ENCODE measurements at regions not wholly inside any gene's neighbourhood (a gene's known extent, or its start where the extent isn't known, plus 50 kb on each side); places are given as distances from the start of the nearest gene placed in this dataset.
A peak's percentile ranks its signal among the peaks of the same experiment; 100 is the strongest.

DNA sequence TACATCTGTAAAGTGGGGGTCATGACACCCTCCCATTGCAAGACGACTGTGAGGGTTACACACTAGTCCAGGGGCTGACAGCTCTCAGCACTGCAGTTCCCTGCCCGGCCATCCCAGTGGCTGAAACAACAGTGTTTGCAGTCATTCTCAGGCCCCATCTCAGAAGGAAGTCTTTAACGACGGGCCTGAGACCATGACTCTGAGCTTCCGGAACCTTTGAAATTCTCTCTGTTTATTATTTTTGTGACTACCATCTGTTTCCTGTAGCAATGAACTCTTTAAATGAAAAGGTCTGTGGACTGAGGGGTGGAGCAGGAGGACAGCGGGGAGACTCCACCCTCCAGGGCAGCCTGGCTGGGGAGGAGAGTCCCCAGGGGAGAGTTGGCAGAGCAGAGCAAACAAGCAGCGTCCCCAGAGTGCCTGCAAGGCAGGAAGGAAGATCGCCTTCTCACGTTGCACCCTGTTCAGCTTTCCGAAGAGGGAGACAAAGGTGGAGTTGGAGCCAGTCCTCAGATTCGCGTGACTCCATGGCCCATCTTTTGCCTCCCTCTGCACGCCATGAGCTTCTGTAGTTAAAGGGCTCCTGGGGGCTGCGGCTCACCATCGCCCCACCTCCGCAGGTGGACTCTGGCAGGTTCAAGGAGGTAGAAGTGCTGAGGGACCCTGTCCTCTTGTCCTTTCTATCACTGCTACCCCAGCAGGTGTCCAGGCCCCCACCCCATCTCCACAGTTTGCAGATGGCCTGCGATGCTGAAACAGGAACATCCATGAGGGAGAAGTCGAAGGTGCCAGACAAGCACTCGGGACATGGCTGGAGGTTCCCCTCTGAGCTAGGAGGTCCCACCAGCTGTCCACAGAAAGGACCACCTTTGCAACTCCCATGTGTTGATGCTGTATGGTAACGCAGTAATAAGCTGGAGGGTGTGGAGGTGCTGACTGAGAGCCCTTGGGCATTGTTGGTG lies 525.8 kb upstream of the PROK2 start:
- no peak overlapping the region for H3K4me3 ChIP-seq (ENCODE audit: low read length)
- H3K27me3 ChIP-seq (ENCODE audit: control insufficient read depth, insufficient read depth, low read length), result no peaks in the 10 kb centered on the region
- H3K9me3 ChIP-seq (ENCODE audit: control insufficient read depth, low read depth, low read length), result no peaks in the 10 kb centered on the region
- DNase-seq, result peak; percentile 45 to 71
- no peak overlapping the region for H3K27ac ChIP-seq (ENCODE audit: low read length)
- no CpG with 5 or more reads among the region's 20 CpGs for WGBS (ENCODE audit: insufficient coverage, low lambda C conversion rate)
- H3K36me3 ChIP-seq (ENCODE audit: control insufficient read depth, insufficient read depth, low read length), result no peaks in the 10 kb centered on the region
- peaks cover 10% of the 10 kb centered on the region for H3K4me1 ChIP-seq (ENCODE audit: control insufficient read depth, insufficient read depth, low read length)

DNA sequence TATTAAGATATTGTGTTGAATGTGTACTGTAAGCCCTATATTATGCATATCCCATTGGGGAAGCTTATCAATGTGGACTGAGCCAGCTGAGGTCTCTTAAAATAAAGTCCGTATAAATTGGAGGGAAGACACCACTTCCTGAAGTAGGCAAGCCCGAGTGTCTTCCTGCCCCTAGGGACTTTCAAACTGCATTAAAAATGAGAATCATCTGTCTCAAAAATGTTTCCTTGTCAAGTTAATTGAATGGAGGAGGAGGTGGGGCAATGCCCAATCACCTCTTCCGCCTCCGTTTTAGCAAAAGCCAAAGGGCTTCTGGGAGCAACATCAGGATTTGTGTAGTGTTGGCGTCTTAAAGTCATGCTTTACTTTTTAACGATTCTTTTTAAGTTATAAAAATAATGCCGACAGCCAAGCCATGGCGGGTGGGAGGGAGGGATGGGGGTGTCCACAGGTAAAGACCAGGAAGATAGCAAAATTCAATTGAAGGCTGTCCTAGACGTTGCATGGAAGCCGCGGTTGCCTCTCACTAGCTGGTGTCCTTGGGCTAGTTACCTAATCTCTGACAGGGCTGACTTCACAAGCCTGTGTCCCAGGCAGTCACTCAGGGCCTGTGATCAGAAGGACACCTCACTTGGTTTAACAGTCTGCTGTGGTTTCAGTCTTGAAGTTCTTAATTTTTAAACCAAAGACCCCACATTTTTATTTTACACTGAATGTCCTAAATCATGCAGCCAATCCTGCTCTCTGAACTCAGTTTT lies 524.9 kb upstream of the PROK2 start:
- Histone ChIP-seq H3K4me1 (ENCODE audit: control insufficient read depth, insufficient read depth, low read length) (peaks cover 10% of the 10 kb centered on the region), H3K27me3 (ENCODE audit: control insufficient read depth, insufficient read depth, low read length) (peaks cover 3% of the 10 kb centered on the region), H3K4me3 (ENCODE audit: low read length) (no peak overlapping the region), H3K9me3 (ENCODE audit: control insufficient read depth, low read depth, low read length) (no peaks in the 10 kb centered on the region), H3K27ac (ENCODE audit: low read length) (no peak overlapping the region), H3K36me3 (ENCODE audit: control insufficient read depth, insufficient read depth, low read length) (no peaks in the 10 kb centered on the region)
- DNase-seq, result no peak
- WGBS (ENCODE audit: insufficient coverage, low lambda C conversion rate), result 80% methylated on average over 2 of the region's 11 CpGs

DNA sequence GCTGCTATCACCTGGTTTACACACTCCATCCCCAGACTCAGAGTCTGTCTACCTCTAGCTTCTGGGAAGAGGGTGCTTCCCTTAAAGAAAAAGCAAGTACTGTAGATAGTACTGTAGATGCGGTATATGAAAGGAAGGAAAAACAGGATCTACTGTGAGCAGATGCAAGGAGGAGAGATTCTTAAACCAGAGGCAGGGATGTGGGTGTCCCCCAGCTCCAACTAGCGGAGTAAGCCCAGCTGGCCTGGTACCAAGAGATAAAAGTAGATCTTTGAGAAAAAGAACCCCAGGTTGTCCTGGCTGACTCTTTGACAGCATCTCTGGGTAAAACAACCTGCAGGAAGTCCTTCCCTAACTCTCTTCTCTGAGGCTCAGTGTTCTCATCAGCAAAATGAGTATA lies 523.7 kb upstream of the PROK2 start:
- WGBS (ENCODE audit: insufficient coverage, low lambda C conversion rate), result 80% methylated on average over 1 of the region's 2 CpGs
- no peak for DNase-seq
- H3K9me3 ChIP-seq (ENCODE audit: control insufficient read depth, low read depth, low read length), result no peaks in the 10 kb centered on the region
- peaks cover 5% of the 10 kb centered on the region for H3K27me3 ChIP-seq (ENCODE audit: control insufficient read depth, insufficient read depth, low read length)
- H3K27ac ChIP-seq (ENCODE audit: low read length), result no peak overlapping the region
- H3K4me1 ChIP-seq (ENCODE audit: control insufficient read depth, insufficient read depth, low read length), result peaks cover 10% of the 10 kb centered on the region
- no peak overlapping the region for H3K4me3 ChIP-seq (ENCODE audit: low read length)
- no peaks in the 10 kb centered on the region for H3K36me3 ChIP-seq (ENCODE audit: control insufficient read depth, insufficient read depth, low read length)

DNA sequence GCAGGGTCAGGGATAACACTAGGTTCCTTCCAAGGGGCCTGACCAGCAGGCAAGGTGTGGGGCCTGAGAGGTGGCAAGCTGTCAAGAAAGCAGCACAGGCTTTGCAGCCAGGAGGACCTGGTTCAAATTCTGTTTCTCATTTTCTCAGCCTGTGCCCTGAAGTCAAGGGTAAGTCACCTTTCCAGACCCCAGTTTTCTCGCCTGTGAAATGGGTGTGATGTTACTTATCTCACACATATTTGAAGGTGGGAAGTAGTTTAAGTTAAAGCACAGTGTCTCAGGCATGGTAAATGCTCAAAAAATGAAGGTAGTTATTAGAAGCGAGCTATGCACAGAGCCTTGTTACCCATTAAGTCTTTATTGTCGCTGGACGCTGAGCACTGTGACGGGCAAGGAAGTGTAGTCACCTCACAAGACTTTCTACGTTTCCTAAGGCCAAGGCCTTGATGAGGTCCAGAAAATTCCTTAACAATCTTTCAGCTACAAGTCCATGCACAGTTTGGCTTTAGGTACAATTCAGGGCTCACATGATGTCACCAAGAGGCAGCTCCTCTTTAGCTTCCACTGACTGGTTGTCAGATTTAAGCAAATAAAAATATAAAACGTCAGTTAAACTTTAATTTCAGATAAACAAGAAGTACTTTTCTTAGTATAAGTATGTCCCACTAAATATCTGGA lies 522.6 kb upstream of the PROK2 start:
- peaks cover 5% of the 10 kb centered on the region for H3K27me3 ChIP-seq (ENCODE audit: control insufficient read depth, insufficient read depth, low read length)
- no peaks in the 10 kb centered on the region for H3K9me3 ChIP-seq (ENCODE audit: control insufficient read depth, low read depth, low read length)
- no peaks in the 10 kb centered on the region for H3K36me3 ChIP-seq (ENCODE audit: control insufficient read depth, insufficient read depth, low read length)
- no peak overlapping the region for H3K4me3 ChIP-seq (ENCODE audit: low read length)
- H3K4me1 ChIP-seq (ENCODE audit: control insufficient read depth, insufficient read depth, low read length), result peaks cover 10% of the 10 kb centered on the region
- no CpG with 5 or more reads among the region's 7 CpGs for WGBS (ENCODE audit: insufficient coverage, low lambda C conversion rate)
- no peak overlapping the region for H3K27ac ChIP-seq (ENCODE audit: low read length)
- DNase-seq, result peak in 1 of 2 donors; percentile 33

DNA sequence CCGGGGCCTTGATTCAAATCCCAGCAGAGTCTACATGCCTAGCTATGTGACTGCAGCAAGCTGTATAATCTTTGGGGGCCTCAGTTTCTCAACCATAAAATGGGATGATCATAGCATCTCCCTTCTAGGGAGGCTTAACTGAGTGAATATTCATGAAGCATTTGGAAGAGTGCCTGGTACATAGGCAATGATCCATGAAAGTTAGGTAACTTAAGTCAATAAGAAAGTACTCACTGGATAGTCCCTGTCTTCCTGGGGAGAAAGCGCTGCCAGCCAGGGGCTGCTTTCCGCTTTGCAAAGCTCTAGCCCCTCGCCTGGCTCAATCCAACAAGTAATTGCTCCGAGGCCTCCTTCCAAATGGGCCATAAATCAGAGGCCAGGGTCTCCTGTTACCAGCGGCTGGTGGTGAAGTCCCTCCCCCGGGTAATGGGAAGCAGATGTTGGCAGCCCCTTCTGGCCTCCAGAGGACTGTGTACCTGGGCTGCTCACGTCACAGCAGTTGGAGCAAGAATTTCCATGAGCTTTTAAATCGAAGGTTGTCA lies 521.9 kb upstream of the PROK2 start:
- Histone ChIP-seq H3K4me3 (ENCODE audit: low read length) (no peak overlapping the region), H3K4me1 (ENCODE audit: control insufficient read depth, insufficient read depth, low read length) (peaks cover 10% of the 10 kb centered on the region), H3K9me3 (ENCODE audit: control insufficient read depth, low read depth, low read length) (no peaks in the 10 kb centered on the region), H3K27me3 (ENCODE audit: control insufficient read depth, insufficient read depth, low read length) (peaks cover 5% of the 10 kb centered on the region), H3K36me3 (ENCODE audit: control insufficient read depth, insufficient read depth, low read length) (no peaks in the 10 kb centered on the region), H3K27ac (ENCODE audit: low read length) (no peak overlapping the region)
- peak; percentile 20 to 39 for DNase-seq
- no CpG with 5 or more reads among the region's 9 CpGs for WGBS (ENCODE audit: insufficient coverage, low lambda C conversion rate)

DNA sequence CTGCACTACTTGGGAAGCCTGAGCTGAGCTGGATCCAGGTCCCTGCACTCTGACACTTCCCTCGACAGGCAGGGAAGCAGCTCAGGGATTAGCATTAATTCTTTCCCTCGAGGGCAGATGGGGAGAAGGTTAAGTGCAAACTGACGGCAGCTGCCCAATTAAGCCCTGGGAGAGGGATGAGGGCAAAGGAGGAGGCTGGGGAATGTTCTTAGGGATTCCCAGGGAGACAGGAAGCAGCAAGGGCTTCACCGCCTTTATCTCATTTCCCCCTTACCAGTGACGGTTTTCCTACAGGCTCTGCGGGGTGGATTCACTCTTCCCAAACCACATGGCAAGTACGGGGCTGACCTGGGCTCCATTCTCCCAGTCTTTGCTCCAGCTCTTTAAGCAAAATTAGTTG lies 519.0 kb upstream of the PROK2 start:
- WGBS (ENCODE audit: insufficient coverage, low lambda C conversion rate), result no CpG with 5 or more reads among the region's 7 CpGs
- H3K27me3 ChIP-seq (ENCODE audit: control insufficient read depth, insufficient read depth, low read length), result peaks cover 5% of the 10 kb centered on the region
- DNase-seq, result peak in 1 of 2 donors; percentile 5
- no peak overlapping the region for H3K27ac ChIP-seq (ENCODE audit: low read length)
- no peaks in the 10 kb centered on the region for H3K9me3 ChIP-seq (ENCODE audit: control insufficient read depth, low read depth, low read length)
- H3K36me3 ChIP-seq (ENCODE audit: control insufficient read depth, insufficient read depth, low read length), result no peaks in the 10 kb centered on the region
- H3K4me1 ChIP-seq (ENCODE audit: control insufficient read depth, insufficient read depth, low read length), result no peaks in the 10 kb centered on the region
- H3K4me3 ChIP-seq (ENCODE audit: low read length), result no peak overlapping the region

DNA sequence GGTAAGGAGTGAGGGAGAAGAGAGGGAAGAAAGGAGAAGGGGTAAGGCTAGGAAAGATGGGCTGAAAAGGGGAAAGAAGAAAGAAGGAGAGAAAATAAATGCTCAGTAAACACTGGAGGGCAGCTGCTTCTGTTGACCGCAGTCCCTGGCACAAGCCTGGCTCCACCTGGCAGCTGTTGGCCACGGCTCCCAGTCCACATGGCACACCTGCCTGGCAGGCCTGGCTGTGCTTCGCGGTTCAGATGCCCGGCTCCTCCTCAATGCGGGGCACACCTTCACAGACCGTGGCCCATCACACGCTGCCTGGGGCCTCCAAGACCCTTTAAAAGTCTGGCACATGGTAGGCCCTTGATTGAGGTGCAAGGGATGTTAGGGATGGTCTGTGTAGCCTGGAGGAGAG lies 516.8 kb upstream of the PROK2 start:
- no peak for DNase-seq
- Histone ChIP-seq H3K36me3 (ENCODE audit: control insufficient read depth, insufficient read depth, low read length) (no peaks in the 10 kb centered on the region), H3K27me3 (ENCODE audit: control insufficient read depth, insufficient read depth, low read length) (peaks cover 5% of the 10 kb centered on the region), H3K9me3 (ENCODE audit: control insufficient read depth, low read depth, low read length) (no peaks in the 10 kb centered on the region), H3K27ac (ENCODE audit: low read length) (no peak overlapping the region), H3K4me1 (ENCODE audit: control insufficient read depth, insufficient read depth, low read length) (no peaks in the 10 kb centered on the region), H3K4me3 (ENCODE audit: low read length) (no peak overlapping the region)
- no CpG with 5 or more reads among the region's 8 CpGs for whole genome bisulfite sequencing (ENCODE audit: insufficient coverage, low lambda C conversion rate)

DNA sequence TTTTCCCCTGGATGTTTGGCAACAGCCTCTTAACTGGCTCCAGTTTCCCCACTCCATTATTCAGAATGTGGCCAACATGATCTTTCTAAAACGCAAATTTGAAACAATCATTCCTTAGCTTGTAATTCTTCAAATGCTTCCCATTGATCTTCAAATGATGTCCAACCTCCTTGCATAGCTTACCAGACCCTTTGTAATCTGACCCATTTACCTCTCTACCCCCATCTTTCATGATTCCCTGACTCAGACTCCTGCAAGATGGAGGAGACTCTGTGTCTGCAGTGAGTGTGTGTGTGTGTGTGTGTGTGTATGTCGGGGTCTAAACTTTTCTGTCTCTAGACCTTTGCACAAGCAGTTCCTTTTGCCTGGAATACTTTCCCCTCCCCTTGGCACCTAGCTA lies 515.7 kb upstream of the PROK2 start:
- WGBS (ENCODE audit: insufficient coverage, low lambda C conversion rate), result no CpG with 5 or more reads among the region's 2 CpGs
- no peaks in the 10 kb centered on the region for H3K36me3 ChIP-seq (ENCODE audit: control insufficient read depth, insufficient read depth, low read length)
- peaks cover 5% of the 10 kb centered on the region for H3K27me3 ChIP-seq (ENCODE audit: control insufficient read depth, insufficient read depth, low read length)
- no peak overlapping the region for H3K27ac ChIP-seq (ENCODE audit: low read length)
- H3K9me3 ChIP-seq (ENCODE audit: control insufficient read depth, low read depth, low read length), result no peaks in the 10 kb centered on the region
- H3K4me3 ChIP-seq (ENCODE audit: low read length), result no peak overlapping the region
- H3K4me1 ChIP-seq (ENCODE audit: control insufficient read depth, insufficient read depth, low read length), result no peaks in the 10 kb centered on the region
- DNase-seq, result no peak

DNA sequence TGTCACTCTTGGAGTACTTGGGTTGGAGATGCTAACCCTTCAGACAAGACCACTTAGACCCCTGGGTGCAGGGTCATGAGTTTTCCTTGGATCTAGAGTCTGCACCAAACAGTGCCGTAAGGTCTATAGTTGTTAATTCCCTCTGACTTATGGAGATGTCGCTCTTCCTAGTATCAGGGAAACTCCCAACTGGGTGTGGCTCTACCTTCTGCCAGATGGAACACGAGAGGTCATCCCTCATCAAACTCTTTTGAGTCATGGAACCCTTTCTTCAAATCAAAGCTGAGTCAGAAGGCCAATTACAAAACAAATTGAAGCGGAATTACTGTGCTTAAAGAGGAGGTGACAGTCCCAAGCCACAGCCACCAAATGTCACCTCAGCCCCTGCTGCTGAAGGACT lies 514.9 kb upstream of the PROK2 start:
- peaks cover 3% of the 10 kb centered on the region for H3K27me3 ChIP-seq (ENCODE audit: control insufficient read depth, insufficient read depth, low read length)
- H3K4me1 ChIP-seq (ENCODE audit: control insufficient read depth, insufficient read depth, low read length), result no peaks in the 10 kb centered on the region
- no peak overlapping the region for H3K27ac ChIP-seq (ENCODE audit: low read length)
- H3K36me3 ChIP-seq (ENCODE audit: control insufficient read depth, insufficient read depth, low read length), result no peaks in the 10 kb centered on the region
- WGBS (ENCODE audit: insufficient coverage, low lambda C conversion rate), result 100% methylated on average over 1 of the region's 4 CpGs
- H3K9me3 ChIP-seq (ENCODE audit: control insufficient read depth, low read depth, low read length), result no peaks in the 10 kb centered on the region
- H3K4me3 ChIP-seq (ENCODE audit: low read length), result no peak overlapping the region
- DNase-seq, result no peak

DNA sequence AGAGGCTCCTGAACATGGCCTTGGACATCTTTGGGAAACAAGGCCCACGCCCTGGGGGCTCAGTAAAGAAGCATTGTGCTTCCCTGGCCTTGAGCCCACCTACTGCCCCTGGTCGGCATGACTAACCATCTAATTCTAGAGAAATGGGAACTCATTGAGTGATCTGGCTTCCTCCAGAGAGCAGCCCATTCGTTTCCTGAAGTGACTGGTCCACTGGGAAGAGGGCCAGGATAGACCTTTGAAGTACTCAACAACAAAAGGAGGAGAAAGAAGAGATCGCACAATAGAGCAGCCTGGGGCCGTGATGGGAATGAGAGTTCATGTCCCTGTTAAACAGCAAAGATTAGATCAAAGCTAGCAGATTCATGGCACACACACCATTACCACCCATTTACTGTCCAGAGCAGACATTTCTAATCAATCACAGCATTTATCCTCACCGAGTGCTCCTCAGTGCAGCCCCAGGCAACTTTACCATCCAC lies 514.4 kb upstream of the PROK2 start:
- no peaks in the 10 kb centered on the region for H3K36me3 ChIP-seq (ENCODE audit: control insufficient read depth, insufficient read depth, low read length)
- H3K27me3 ChIP-seq (ENCODE audit: control insufficient read depth, insufficient read depth, low read length), result peaks cover 3% of the 10 kb centered on the region
- H3K4me1 ChIP-seq (ENCODE audit: control insufficient read depth, insufficient read depth, low read length), result no peaks in the 10 kb centered on the region
- DNase-seq, result no peak
- no peaks in the 10 kb centered on the region for H3K9me3 ChIP-seq (ENCODE audit: control insufficient read depth, low read depth, low read length)
- WGBS (ENCODE audit: insufficient coverage, low lambda C conversion rate), result no CpG with 5 or more reads among the region's 6 CpGs
- H3K27ac ChIP-seq (ENCODE audit: low read length), result no peak overlapping the region
- H3K4me3 ChIP-seq (ENCODE audit: low read length), result no peak overlapping the region
